ENCODE measurements at regions not wholly inside any gene's neighbourhood (a gene's known extent, or its start where the extent isn't known, plus 50 kb on each side); places are given as distances from the start of the nearest gene placed in this dataset.

DNA sequence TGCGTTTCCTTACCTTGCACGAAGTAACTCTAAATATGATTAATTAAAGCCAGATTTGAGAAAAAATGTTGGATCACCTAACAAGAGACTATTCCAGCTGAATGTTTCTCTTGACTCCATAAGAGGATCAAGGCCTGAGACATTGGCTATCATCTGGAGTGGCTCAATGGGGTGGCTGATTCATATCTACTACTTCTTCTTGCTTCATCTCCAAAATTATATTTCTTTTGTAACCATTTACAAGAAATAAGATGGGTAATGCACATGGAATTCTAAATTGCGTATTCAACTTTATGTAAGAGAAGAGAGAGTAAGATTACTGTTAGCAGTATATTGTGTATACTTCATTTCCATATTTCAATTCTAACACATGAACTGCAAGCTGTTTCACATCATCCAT lies 819.0 kb upstream of the EYS start:
- TF ChIP-seq, protein P1, sequence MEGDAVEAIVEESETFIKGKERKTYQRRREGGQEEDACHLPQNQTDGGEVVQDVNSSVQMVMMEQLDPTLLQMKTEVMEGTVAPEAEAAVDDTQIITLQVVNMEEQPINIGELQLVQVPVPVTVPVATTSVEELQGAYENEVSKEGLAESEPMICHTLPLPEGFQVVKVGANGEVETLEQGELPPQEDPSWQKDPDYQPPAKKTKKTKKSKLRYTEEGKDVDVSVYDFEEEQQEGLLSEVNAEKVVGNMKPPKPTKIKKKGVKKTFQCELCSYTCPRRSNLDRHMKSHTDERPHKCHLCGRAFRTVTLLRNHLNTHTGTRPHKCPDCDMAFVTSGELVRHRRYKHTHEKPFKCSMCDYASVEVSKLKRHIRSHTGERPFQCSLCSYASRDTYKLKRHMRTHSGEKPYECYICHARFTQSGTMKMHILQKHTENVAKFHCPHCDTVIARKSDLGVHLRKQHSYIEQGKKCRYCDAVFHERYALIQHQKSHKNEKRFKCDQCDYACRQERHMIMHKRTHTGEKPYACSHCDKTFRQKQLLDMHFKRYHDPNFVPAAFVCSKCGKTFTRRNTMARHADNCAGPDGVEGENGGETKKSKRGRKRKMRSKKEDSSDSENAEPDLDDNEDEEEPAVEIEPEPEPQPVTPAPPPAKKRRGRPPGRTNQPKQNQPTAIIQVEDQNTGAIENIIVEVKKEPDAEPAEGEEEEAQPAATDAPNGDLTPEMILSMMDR (IDR thresholded peaks at IDR 0.05 in 2 of 3, conservative IDR thresholded peaks at IDR 0.05 in 1 of 3; ENCODE audit: insufficient read depth in 2 of 3, low read depth in 1 of 3, low read length in 3 of 3) = no peak
- TF ChIP-seq, protein P2, sequence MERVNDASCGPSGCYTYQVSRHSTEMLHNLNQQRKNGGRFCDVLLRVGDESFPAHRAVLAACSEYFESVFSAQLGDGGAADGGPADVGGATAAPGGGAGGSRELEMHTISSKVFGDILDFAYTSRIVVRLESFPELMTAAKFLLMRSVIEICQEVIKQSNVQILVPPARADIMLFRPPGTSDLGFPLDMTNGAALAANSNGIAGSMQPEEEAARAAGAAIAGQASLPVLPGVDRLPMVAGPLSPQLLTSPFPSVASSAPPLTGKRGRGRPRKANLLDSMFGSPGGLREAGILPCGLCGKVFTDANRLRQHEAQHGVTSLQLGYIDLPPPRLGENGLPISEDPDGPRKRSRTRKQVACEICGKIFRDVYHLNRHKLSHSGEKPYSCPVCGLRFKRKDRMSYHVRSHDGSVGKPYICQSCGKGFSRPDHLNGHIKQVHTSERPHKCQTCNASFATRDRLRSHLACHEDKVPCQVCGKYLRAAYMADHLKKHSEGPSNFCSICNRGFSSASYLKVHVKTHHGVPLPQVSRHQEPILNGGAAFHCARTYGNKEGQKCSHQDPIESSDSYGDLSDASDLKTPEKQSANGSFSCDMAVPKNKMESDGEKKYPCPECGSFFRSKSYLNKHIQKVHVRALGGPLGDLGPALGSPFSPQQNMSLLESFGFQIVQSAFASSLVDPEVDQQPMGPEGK (CRISPR knock-in tag; IDR thresholded peaks at IDR 0.05; ENCODE audit: borderline replicate concordance) = no peak
- no peak for TF ChIP-seq TAF1 (IDR thresholded peaks at IDR 0.05; ENCODE audit: control insufficient read depth, extremely low read depth, insufficient read depth, low read length, severe bottlenecking)
- TF ChIP-seq POLR2AphosphoS5 (IDR thresholded peaks at IDR 0.05; ENCODE audit: control insufficient read depth, insufficient read depth, low read depth, low read length) = no peak
- TF ChIP-seq, protein P3, sequence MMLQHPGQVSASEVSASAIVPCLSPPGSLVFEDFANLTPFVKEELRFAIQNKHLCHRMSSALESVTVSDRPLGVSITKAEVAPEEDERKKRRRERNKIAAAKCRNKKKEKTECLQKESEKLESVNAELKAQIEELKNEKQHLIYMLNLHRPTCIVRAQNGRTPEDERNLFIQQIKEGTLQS (IDR thresholded peaks at IDR 0.05) = no peak
- TF ChIP-seq, protein P3 (CRISPR knock-in tag; conservative IDR thresholded peaks at IDR 0.05) = no peak
- no peak for TF ChIP-seq EZH2 (IDR thresholded peaks at IDR 0.05; ENCODE audit: borderline replicate concordance, low read depth, low read length)
- TF ChIP-seq ZNF766 (CRISPR knock-in tag; conservative IDR thresholded peaks at IDR 0.05) = no peak

Data from K562 (cell line).